ENCODE measurements at regions not wholly inside any gene's neighbourhood (a gene's known extent, or its start where the extent isn't known, plus 50 kb on each side); places are given as distances from the start of the nearest gene placed in this dataset.

DNA sequence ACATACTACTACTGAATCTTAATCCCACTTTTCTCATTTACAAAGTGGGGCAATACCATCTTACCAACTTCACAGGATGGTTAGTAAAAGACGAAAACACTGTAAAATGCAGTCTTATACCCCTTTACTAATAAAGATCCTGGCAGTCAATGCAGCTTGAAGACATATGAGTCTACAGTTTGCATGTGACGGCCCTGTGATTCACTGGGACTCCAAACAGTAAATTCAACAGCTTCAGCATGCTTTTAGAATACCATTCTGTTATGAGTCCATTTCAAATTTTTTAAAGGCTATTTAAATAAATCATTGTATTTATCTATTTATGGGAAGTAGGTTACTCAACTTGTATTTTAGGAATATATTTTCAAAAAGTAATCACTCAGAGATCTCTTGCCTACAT, 629.1 kb downstream of the LIG4 start:
- Histone ChIP-seq H3K27ac (ENCODE audit: low read depth, low read length, severe bottlenecking) (no peak overlapping the region), H3K9me3 (ENCODE audit: control insufficient read depth, low read length) (no peaks in the 10 kb centered on the region), H3K4me1 (ENCODE audit: control insufficient read depth, insufficient read depth, low read length, poor library complexity, severe bottlenecking) (no peaks in the 10 kb centered on the region), H3K4me3 (ENCODE audit: extremely low read depth, insufficient read depth, low read length, poor library complexity, severe bottlenecking) (no peak overlapping the region), H3K36me3 (ENCODE audit: control insufficient read depth, insufficient read depth, low read length) (no peaks in the 10 kb centered on the region)
- WGBS, 2 experiments (ENCODE audit: insufficient coverage in 2 of 2) = 75 to 100% methylated on average over 1 of the region's 2 CpGs

DNA sequence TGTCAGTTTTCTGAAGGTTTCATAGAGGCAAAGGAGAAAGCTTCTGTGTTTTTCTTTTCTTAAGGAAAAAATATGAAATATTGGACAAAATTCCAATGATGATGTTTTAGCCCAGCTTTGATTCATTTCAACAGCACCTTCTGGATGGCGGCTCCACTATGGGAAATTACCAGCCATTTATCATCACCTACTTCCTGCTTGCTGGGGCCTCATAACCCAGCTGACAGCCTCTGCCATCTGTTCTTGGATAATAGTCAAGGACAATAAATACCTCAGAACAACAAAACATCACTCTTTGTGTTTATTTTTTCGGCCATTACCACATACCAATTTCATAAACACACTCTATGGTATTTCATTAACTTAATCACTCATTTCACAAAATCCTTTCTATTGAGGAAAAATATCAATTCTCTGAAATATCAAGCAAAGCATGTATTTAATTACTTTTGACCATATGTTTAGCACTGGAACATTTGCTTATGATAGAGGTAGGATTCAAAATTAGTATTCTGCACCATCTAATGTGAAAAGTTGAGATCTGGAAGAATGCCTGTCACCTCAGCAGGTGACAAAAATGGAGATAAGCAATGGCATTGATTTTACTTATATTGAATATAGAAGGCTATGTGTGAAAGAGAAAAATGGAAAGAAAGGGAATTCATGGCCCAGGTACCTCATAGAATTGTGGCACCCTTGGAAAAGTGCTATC, 629.7 kb downstream of the LIG4 start:
- WGBS, 2 experiments (ENCODE audit: insufficient coverage in 2 of 2) = 100% methylated on average over 1 of the region's 2 CpGs
- Histone ChIP-seq H3K27ac (ENCODE audit: low read depth, low read length, severe bottlenecking) (no peak overlapping the region), H3K36me3 (ENCODE audit: control insufficient read depth, insufficient read depth, low read length) (no peaks in the 10 kb centered on the region), H3K4me1 (ENCODE audit: control insufficient read depth, insufficient read depth, low read length, poor library complexity, severe bottlenecking) (no peaks in the 10 kb centered on the region), H3K9me3 (ENCODE audit: control insufficient read depth, low read length) (no peaks in the 10 kb centered on the region), H3K4me3 (ENCODE audit: extremely low read depth, insufficient read depth, low read length, poor library complexity, severe bottlenecking) (no peak overlapping the region)

DNA sequence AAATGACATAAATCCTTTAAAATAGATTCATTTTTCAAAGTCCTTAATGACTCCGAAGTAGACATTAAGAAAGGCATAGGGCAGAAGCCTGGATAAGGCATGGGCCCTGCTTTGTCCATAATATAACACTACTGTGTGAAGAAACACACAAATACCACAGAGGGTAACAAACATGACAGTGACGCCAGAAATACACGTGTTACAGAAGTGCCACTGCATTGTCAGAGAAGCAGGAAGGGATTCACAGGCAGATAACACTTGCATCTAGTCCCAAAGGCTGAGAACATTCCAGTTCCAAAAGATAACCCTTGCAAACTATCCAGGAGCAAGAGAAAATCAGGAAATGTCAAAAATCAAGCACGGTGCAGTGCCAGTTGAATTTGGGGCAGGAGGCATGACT, 633.2 kb downstream of the LIG4 start:
- Histone ChIP-seq H3K27ac (ENCODE audit: low read depth, low read length, severe bottlenecking) (no peak overlapping the region), H3K36me3 (ENCODE audit: control insufficient read depth, insufficient read depth, low read length) (no peaks in the 10 kb centered on the region), H3K4me1 (ENCODE audit: control insufficient read depth, insufficient read depth, low read length, poor library complexity, severe bottlenecking) (no peaks in the 10 kb centered on the region), H3K4me3 (ENCODE audit: extremely low read depth, insufficient read depth, low read length, poor library complexity, severe bottlenecking) (no peak overlapping the region), H3K9me3 (ENCODE audit: control insufficient read depth, low read length) (no peaks in the 10 kb centered on the region)
- 60 to 84% methylated on average over 2 to 3 of the region's 4 CpGs for WGBS, 2 experiments (ENCODE audit: insufficient coverage in 2 of 2)

DNA sequence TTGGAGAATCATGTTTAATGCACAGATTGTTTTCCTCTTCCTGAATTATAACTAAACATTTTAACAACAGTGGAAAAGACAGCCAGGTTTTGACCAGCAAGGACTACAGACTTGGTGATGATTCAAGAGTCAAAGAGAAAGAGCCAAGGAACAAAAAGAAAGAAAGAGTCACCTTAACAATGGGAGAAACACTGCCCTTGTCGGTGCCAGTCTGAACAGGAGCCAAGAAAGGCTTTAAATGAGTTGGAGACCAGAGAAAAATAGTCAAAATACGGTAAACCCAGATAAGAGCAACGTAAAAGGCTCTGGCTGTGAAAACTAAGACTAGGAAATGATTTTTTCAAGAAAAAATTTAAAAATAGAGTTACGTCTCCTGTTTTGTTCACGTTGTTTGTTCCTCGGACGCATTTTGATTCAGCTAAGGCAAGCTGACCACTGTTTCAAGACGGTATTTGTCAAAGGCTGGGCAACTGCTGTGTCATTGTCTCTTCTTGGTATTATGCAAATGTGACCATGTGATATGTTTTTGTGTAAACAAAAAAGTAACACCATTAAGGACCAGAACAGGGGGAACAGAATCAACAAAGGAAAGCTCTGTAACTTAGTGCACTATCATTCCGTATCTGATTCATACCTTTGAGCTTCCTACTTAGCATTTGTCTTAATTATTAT, 634.5 kb downstream of the LIG4 start:
- Histone ChIP-seq H3K36me3 (ENCODE audit: control insufficient read depth, insufficient read depth, low read length) (no peaks in the 10 kb centered on the region), H3K27ac (ENCODE audit: low read depth, low read length, severe bottlenecking) (no peak overlapping the region)
- WGBS, 2 experiments (ENCODE audit: insufficient coverage in 2 of 2) = 57% methylated on average over 8 of the region's 9 CpGs

DNA sequence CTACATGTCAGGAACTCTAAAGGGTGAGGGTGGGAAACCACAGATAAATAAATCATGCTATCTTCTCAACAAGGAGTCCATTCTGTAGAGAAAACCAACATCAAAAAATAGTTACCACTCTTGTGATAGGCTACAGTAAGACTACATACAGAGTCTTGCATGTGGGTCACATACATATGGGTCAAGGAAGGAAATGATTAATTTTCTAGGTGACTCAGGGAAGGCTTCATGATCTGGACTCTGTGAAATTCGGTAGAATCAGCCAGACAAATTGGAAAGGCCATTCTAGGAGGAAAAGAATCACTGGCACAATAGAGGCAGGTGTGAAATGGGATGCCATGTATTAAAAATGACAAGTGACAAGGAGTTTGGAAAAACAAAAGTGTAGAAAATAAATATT, 638.9 kb downstream of the LIG4 start:
- 88 to 90% methylated on average over 1 of the region's 1 CpG for WGBS, 2 experiments (ENCODE audit: insufficient coverage in 2 of 2)
- Histone ChIP-seq H3K4me1 (ENCODE audit: control insufficient read depth, insufficient read depth, low read length, poor library complexity, severe bottlenecking) (no peaks in the 10 kb centered on the region), H3K9me3 (ENCODE audit: control insufficient read depth, low read length) (no peaks in the 10 kb centered on the region), H3K4me3 (ENCODE audit: extremely low read depth, insufficient read depth, low read length, poor library complexity, severe bottlenecking) (no peak overlapping the region), H3K36me3 (ENCODE audit: control insufficient read depth, insufficient read depth, low read length) (no peaks in the 10 kb centered on the region), H3K27ac (ENCODE audit: low read depth, low read length, severe bottlenecking) (no peak overlapping the region)

More for the DNA sequence above, 634.5 kb downstream of the LIG4 start:
- Histone ChIP-seq H3K9me3 (ENCODE audit: control insufficient read depth, low read length) (no peaks in the 10 kb centered on the region), H3K4me3 (ENCODE audit: extremely low read depth, insufficient read depth, low read length, poor library complexity, severe bottlenecking) (no peak overlapping the region), H3K4me1 (ENCODE audit: control insufficient read depth, insufficient read depth, low read length, poor library complexity, severe bottlenecking) (no peaks in the 10 kb centered on the region)

DNA sequence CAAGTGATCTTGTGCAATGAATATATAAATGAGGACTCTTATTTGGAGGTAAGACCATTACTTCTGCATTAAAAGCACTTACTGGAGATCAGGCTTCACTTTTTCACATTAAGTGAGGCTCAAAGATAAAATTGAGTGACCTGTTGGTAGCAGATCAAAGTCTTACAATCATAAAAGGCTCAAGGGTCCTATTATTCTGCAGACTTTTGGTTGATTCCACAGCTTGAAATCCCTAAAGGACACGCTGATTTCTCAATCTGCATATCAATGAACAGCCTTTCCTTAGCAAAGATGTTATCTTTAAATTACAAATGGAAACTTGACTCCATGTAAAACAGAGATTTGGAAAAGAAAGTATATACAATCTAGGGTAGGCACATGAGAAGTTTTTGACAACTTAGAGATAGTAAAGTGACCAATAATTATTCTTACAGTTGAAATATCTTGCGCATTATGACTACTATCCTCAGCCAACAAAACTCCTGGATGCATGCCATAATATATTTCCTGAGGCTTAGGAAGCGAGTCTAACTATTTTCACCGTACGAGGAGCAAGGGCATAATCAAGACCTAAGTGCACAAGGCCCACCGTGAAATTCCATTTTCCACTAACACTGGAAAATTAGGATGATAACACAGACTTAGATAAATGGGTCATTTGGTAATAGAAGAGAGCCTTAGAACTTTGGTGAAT, 640.7 kb downstream of the LIG4 start:
- WGBS, 2 experiments (ENCODE audit: insufficient coverage in 2 of 2) = 60 to 78% methylated on average over 1 to 4 of the region's 6 CpGs
- Histone ChIP-seq H3K36me3 (ENCODE audit: control insufficient read depth, insufficient read depth, low read length) (no peaks in the 10 kb centered on the region), H3K27ac (ENCODE audit: low read depth, low read length, severe bottlenecking) (no peak overlapping the region), H3K4me3 (ENCODE audit: extremely low read depth, insufficient read depth, low read length, poor library complexity, severe bottlenecking) (no peak overlapping the region), H3K4me1 (ENCODE audit: control insufficient read depth, insufficient read depth, low read length, poor library complexity, severe bottlenecking) (no peaks in the 10 kb centered on the region), H3K9me3 (ENCODE audit: control insufficient read depth, low read length) (no peaks in the 10 kb centered on the region)

DNA sequence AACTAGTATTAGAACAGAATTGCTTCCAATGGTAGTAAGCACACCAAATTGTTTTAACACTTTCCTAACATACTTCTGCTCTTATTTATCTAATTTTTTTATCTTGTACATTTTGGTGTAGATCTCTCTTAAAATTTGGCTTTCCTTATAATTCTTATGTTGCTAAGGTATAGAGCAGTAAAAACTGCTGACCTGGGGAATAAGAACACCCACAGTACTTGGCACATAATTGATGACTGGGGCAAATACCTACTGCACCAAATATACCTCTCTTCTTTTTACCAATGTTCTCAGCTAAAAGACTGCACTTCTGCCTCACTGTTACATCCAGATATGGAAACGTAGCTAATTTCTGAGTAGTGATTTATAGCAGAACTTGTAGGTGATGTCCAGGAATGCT, 642.2 kb downstream of the LIG4 start:
- no peak overlapping the region for H3K27ac ChIP-seq (ENCODE audit: low read depth, low read length, severe bottlenecking)
- H3K4me1 ChIP-seq (ENCODE audit: control insufficient read depth, insufficient read depth, low read length, poor library complexity, severe bottlenecking) = no peaks in the 10 kb centered on the region
- H3K9me3 ChIP-seq (ENCODE audit: control insufficient read depth, low read length) = no peaks in the 10 kb centered on the region
- WGBS, 2 experiments (ENCODE audit: insufficient coverage in 2 of 2) = no CpG with 5 or more reads among the region's 1 CpG
- H3K4me3 ChIP-seq (ENCODE audit: extremely low read depth, insufficient read depth, low read length, poor library complexity, severe bottlenecking) = no peak overlapping the region
- no peaks in the 10 kb centered on the region for H3K36me3 ChIP-seq (ENCODE audit: control insufficient read depth, insufficient read depth, low read length)

DNA sequence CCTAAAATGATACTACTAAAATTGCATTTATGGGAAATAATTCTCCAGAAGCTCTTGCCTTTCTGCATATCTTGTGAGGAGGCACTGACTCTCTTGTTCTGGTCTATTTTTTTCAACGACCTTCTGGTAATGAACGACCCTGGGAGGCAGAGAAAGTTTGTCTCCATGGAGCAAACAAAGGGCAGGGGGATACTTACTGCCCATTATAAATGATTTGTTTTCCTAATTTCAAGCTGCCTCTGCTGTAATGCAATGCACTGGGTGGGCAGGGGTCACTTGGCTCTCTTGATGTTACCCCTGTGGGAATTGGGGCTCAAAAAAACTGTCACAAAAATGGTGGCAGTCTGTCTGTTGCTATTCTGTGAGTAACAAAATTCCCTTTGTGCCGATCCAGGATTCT, 643.2 kb downstream of the LIG4 start:
- Histone ChIP-seq H3K27ac (ENCODE audit: low read depth, low read length, severe bottlenecking) (no peak overlapping the region), H3K4me3 (ENCODE audit: extremely low read depth, insufficient read depth, low read length, poor library complexity, severe bottlenecking) (no peak overlapping the region), H3K4me1 (ENCODE audit: control insufficient read depth, insufficient read depth, low read length, poor library complexity, severe bottlenecking) (no peaks in the 10 kb centered on the region), H3K9me3 (ENCODE audit: control insufficient read depth, low read length) (no peaks in the 10 kb centered on the region), H3K36me3 (ENCODE audit: control insufficient read depth, insufficient read depth, low read length) (no peaks in the 10 kb centered on the region)
- 85 to 92% methylated on average over 2 of the region's 3 CpGs for WGBS, 2 experiments (ENCODE audit: insufficient coverage in 2 of 2)

DNA sequence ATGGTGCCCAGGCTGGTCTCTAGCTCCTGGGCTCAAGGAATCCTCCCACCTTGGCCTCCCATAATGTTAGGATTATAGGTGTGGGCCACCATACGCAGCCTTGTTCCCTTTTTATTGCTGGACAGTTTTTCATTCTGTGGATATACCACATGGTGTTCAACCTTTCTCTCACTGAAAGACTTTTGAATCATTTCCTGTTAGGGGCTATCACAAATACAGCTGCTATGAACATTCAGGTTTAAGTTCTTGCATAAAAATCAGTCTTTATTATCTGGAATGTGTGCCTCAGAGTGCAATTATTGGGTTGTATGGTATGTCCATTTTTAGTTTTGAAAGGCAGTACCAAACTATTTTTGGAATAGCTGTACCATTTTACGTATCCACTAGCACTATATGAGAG, 647.2 kb downstream of the LIG4 start:
- no peaks in the 10 kb centered on the region for H3K9me3 ChIP-seq (ENCODE audit: control insufficient read depth, low read length)
- H3K27ac ChIP-seq (ENCODE audit: low read depth, low read length, severe bottlenecking) = no peak overlapping the region
- no peaks in the 10 kb centered on the region for H3K4me1 ChIP-seq (ENCODE audit: control insufficient read depth, insufficient read depth, low read length, poor library complexity, severe bottlenecking)
- H3K36me3 ChIP-seq (ENCODE audit: control insufficient read depth, insufficient read depth, low read length) = no peaks in the 10 kb centered on the region
- WGBS, 2 experiments (ENCODE audit: insufficient coverage in 2 of 2) = no CpG with 5 or more reads among the region's 2 CpGs
- no peak overlapping the region for H3K4me3 ChIP-seq (ENCODE audit: extremely low read depth, insufficient read depth, low read length, poor library complexity, severe bottlenecking)

DNA sequence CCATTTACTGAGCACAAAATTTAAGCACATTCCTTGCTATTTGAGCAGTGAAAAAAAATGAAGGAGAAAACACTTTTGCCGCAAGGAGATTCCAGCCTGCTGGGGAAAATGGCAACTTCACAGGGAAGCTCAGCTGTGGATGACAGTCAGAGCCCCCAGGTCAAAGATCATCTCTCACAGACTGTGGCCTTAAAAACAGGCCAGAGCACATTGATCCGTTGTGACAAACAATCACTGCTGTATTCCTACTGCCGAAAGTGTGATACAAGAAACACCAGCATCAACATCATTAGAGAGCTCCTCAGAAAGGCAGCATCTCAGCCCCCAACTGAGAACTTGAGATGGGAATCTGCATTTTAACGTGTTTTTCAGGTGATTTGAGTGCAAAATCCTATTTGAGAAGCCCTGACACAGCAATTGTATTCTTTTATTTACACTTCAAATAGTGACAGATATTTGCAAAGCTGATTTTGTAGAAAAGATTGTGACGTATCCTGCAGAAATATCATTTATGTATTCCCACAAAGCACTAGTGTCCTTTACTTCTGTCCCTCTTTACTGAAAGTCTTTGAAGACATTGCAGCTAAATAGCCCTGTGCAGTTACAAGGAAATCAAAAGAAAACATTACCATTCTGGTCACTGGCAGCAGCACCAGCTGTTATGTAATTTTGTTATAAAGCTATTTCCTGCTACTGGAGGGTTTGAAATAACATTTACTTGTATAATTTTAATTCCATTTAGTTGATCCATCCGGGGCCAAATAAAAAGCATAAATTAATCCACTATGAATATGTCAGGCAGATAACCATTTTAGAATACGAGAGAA, 652.0 kb downstream of the LIG4 start:
- no peaks in the 10 kb centered on the region for H3K36me3 ChIP-seq (ENCODE audit: control insufficient read depth, insufficient read depth, low read length)
- WGBS, 2 experiments (ENCODE audit: insufficient coverage in 2 of 2) = 49 to 67% methylated on average over 1 to 3 of the region's 7 CpGs
- no peak overlapping the region for H3K4me3 ChIP-seq (ENCODE audit: extremely low read depth, insufficient read depth, low read length, poor library complexity, severe bottlenecking)
- no peaks in the 10 kb centered on the region for H3K4me1 ChIP-seq (ENCODE audit: control insufficient read depth, insufficient read depth, low read length, poor library complexity, severe bottlenecking)
- no peaks in the 10 kb centered on the region for H3K9me3 ChIP-seq (ENCODE audit: control insufficient read depth, low read length)
- peak overlapping the region; percentile 32 for H3K27ac ChIP-seq (ENCODE audit: low read depth, low read length, severe bottlenecking)

Data from mesodermal cell (in vitro differentiated cells).